MM.1S (cell line): ENCODE measurements at regions not wholly inside any gene's neighbourhood (a gene's known extent, or its start where the extent isn't known, plus 50 kb on each side); places are given as distances from the start of the nearest gene placed in this dataset.

Source experiments
- DNase-seq: peaks from one replicate; pipeline ENCODE4 v3.0.0-alpha.2; 2015
- H2AFZ ChIP-seq: fragments of 300-600 bp; sonication (generic); 2 replicates; pipeline ENCODE4 v1.6.0; 2016; ENCODE audit warnings: antibody characterized with exemption, low read length
- H3F3A ChIP-seq: fragments of 300-600 bp; sonication (generic); 2 replicates; pipeline ENCODE4 v1.6.1; 2016; ENCODE audit warnings: mild to moderate bottlenecking, antibody characterized with exemption, low read length, moderate library complexity, mixed read lengths; ENCODE audit not compliant: insufficient read depth
- H3K27ac ChIP-seq: fragments of 300-600 bp; sonication (generic); 2 replicates; pipeline ENCODE4 v1.5.1; 2016; ENCODE audit warnings: mild to moderate bottlenecking, low read length
- H3K27me3 ChIP-seq: fragments of 300-600 bp; sonication (generic); replicated peaks from 2 replicates; pipeline ENCODE4 v1.6.0; 2016; ENCODE audit warnings: low read length; ENCODE audit not compliant: insufficient read depth
- H3K36me3 ChIP-seq: fragments of 300-600 bp; sonication (generic); replicated peaks from 2 replicates; pipeline ENCODE4 v1.6.1; 2016; ENCODE audit warnings: mild to moderate bottlenecking, low read length, mixed read lengths; ENCODE audit not compliant: insufficient read depth
- H3K4me1 ChIP-seq: fragments of 300-600 bp; sonication (generic); 2 replicates; pipeline ENCODE4 v1.6.1; 2016; ENCODE audit warnings: low read length, mixed read lengths
- H3K4me2 ChIP-seq: fragments of 300-600 bp; sonication (generic); 2 replicates; pipeline ENCODE4 v1.6.0; 2016; ENCODE audit warnings: low read depth, low read length
- H3K4me3 ChIP-seq: fragments of 300-600 bp; sonication (generic); 2 replicates; pipeline ENCODE4 v1.5.1; 2016; ENCODE audit warnings: low read length, mixed read lengths
- H3K79me2 ChIP-seq: fragments of 300-600 bp; sonication (generic); 2 replicates; pipeline ENCODE4 v1.6.1; 2016; ENCODE audit warnings: mixed run types, low read length, mixed read lengths
- H3K9ac ChIP-seq: fragments of 300-600 bp; sonication (generic); 2 replicates; pipeline ENCODE4 v1.6.1; 2016; ENCODE audit warnings: low read length, mixed read lengths
- H3K9me2 ChIP-seq: fragments of 300-600 bp; sonication (generic); replicated peaks from 2 replicates; pipeline ENCODE4 v1.6.1; 2016; ENCODE audit warnings: mild to moderate bottlenecking, low read length, mixed read lengths; ENCODE audit not compliant: insufficient read depth
- H3K9me3 ChIP-seq: fragments of 300-600 bp; sonication (generic); replicated peaks from 2 replicates; pipeline ENCODE4 v1.6.1; 2016; ENCODE audit warnings: mild to moderate bottlenecking, low read length, mixed read lengths; ENCODE audit not compliant: insufficient read depth
- H4K20me1 ChIP-seq: fragments of 300-600 bp; sonication (generic); 2 replicates; pipeline ENCODE4 v1.6.1; 2016; ENCODE audit warnings: mild to moderate bottlenecking, low read length, moderate library complexity, mixed read lengths; ENCODE audit not compliant: insufficient read depth
- CTCF ChIP-seq: fragments of 300-600 bp; sonication (generic); IDR thresholded peaks from 2 replicates; pipeline ENCODE4 v1.5.1; 2016; ENCODE audit warnings: antibody characterized with exemption, low read length, mixed read lengths
- EZH2 ChIP-seq: fragments of 300-600 bp; sonication (generic); optimal IDR thresholded peaks from 2 replicates; pipeline ENCODE3; 2017; ENCODE audit warnings: low read depth, mild to moderate bottlenecking, antibody characterized with exemption, low read length, mixed read lengths
- EZH2phosphoT487 ChIP-seq: fragments of 300-600 bp; sonication (generic); IDR thresholded peaks from 2 replicates; pipeline ENCODE4 v1.6.1; 2018; ENCODE audit warnings: antibody characterized with exemption, low read length

GRCh38 chr2:121881950-121882349, 126.5 kb downstream of the TSN start:
- Histone ChIP-seq H3K79me2 (no peaks in the 10 kb centered on the region), H3K27ac (no peak overlapping the region), H3K9me3 (no peaks in the 10 kb centered on the region), H3K9me2 (no peaks in the 10 kb centered on the region), H3K4me2 (no peak overlapping the region), H3K36me3 (no peaks in the 10 kb centered on the region), H3F3A (no peaks in the 10 kb centered on the region), H3K4me3 (no peak overlapping the region), H3K4me1 (no peaks in the 10 kb centered on the region), H4K20me1 (no peaks in the 10 kb centered on the region), H3K27me3 (no peaks in the 10 kb centered on the region), H3K9ac (no peak overlapping the region), H2AFZ (no peak overlapping the region)
- TF ChIP-seq CTCF (no peak), EZH2 (no peak), EZH2phosphoT487 (no peak)
- DNase-seq, result no peak

- no peaks in the 10 kb centered on the region for H3K79me2 ChIP-seq
- no peaks in the 10 kb centered on the region for H3K4me1 ChIP-seq
- H3K4me3 ChIP-seq, result no peak overlapping the region
- no peaks in the 10 kb centered on the region for H3K9me2 ChIP-seq
- no peaks in the 10 kb centered on the region for H3F3A ChIP-seq
- no peak overlapping the region for H2AFZ ChIP-seq
- TF ChIP-seq EZH2phosphoT487 (no peak), EZH2 (no peak), CTCF (no peak)
- H3K4me2 ChIP-seq, result no peak overlapping the region
- H3K27me3 ChIP-seq, result no peaks in the 10 kb centered on the region
- no peaks in the 10 kb centered on the region for H3K9me3 ChIP-seq
- H4K20me1 ChIP-seq, result no peaks in the 10 kb centered on the region
- no peaks in the 10 kb centered on the region for H3K36me3 ChIP-seq
- H3K9ac ChIP-seq, result no peak overlapping the region
- DNase-seq, result no peak
- no peak overlapping the region for H3K27ac ChIP-seq
Measured at GRCh38 chr2:121884078-121884477, 128.6 kb downstream of the TSN start.

GRCh38 chr2:121884511-121884921, 129.1 kb downstream of the TSN start:
- H3K27ac ChIP-seq, result no peak overlapping the region
- H3K79me2 ChIP-seq, result no peaks in the 10 kb centered on the region
- no peak overlapping the region for H3K4me3 ChIP-seq
- TF ChIP-seq CTCF, result no peak
- TF ChIP-seq EZH2phosphoT487, result no peak
- no peak for TF ChIP-seq EZH2
- H3K9ac ChIP-seq, result no peak overlapping the region
- H4K20me1 ChIP-seq, result no peaks in the 10 kb centered on the region
- H3K36me3 ChIP-seq, result no peaks in the 10 kb centered on the region
- no peak for DNase-seq
- H3K4me1 ChIP-seq, result no peaks in the 10 kb centered on the region
- H3K4me2 ChIP-seq, result no peak overlapping the region
- no peaks in the 10 kb centered on the region for H3F3A ChIP-seq
- no peaks in the 10 kb centered on the region for H3K9me3 ChIP-seq
- H2AFZ ChIP-seq, result no peak overlapping the region
- H3K27me3 ChIP-seq, result no peaks in the 10 kb centered on the region
- no peaks in the 10 kb centered on the region for H3K9me2 ChIP-seq
